Omental fat pad (tissue), 3 donors: ENCODE measurements at regions not wholly inside any gene's neighbourhood (a gene's known extent, or its start where the extent isn't known, plus 50 kb on each side); places are given as distances from the start of the nearest gene placed in this dataset.

ENCODE experiments used
- ATAC-seq: fragments of 150-250 bp; one replicate; pipeline ENCODE4 v1.9.1; 2016; ENCODE audit warnings: mild to moderate bottlenecking, moderate library complexity; ENCODE audit not compliant: low FRiP score
- DNase-seq: peaks from one replicate; pipeline ENCODE4 v3.0.0-alpha.2; 2019; ENCODE audit warnings: low spot score
- CTCF ChIP-seq, 3 donors: fragments of 450-650 bp; IDR thresholded peaks; one replicate each; pipeline ENCODE4 v1.5.1; 2016 to 2017; ENCODE audit warnings: antibody characterized with exemption in 3 of 3, mild to moderate bottlenecking in 3 of 3, moderate library complexity in 2 of 3

GRCh38 chr6:106908386-106908840 is 66.1 kb downstream of the CD24 start:
- no peak for DNase-seq
- no peak for TF ChIP-seq CTCF (IDR thresholded peaks at IDR 0.05)
- ATAC-seq, result no peak

- no peak for TF ChIP-seq CTCF (IDR thresholded peaks at IDR 0.05)
- no peak for ATAC-seq
- DNase-seq, result no peak
These were observed 66.8 kb downstream of the CD24 start for GRCh38 chr6:106907754-106908153.

GRCh38 chr6:106906232-106906631 is 68.3 kb downstream of the CD24 start:
- DNase-seq (no peak), ATAC-seq (no peak)
- no peak for TF ChIP-seq CTCF (IDR thresholded peaks at IDR 0.05)

- no peak for TF ChIP-seq CTCF (IDR thresholded peaks at IDR 0.05)
- DNase-seq, result no peak
- ATAC-seq, result no peak
These were observed 71.2 kb downstream of the CD24 start for GRCh38 chr6:106903299-106903698.

GRCh38 chr6:106901062-106901461 is 73.5 kb downstream of the CD24 start:
- ATAC-seq (no peak), DNase-seq (no peak)
- TF ChIP-seq CTCF (IDR thresholded peaks at IDR 0.05), result no peak

GRCh38 chr6:106899697-106900096 is 74.8 kb downstream of the CD24 start:
- TF ChIP-seq CTCF (IDR thresholded peaks at IDR 0.05), result no peak
- no peak for ATAC-seq
- DNase-seq, result no peak

GRCh38 chr6:106897580-106897979 is 76.9 kb downstream of the CD24 start:
- ATAC-seq (no peak), DNase-seq (no peak)
- TF ChIP-seq CTCF (IDR thresholded peaks at IDR 0.05), result no peak
